SW 1271 (cell line): ENCODE measurements at regions not wholly inside any gene's neighbourhood (a gene's known extent, or its start where the extent isn't known, plus 50 kb on each side); places are given as distances from the start of the nearest gene placed in this dataset.

ENCODE experiments used
- DNase-seq, 2 experiments: peaks; one replicate each; lab custom pipeline; 2025; lab: John Stamatoyannopoulos, UW

DNA sequence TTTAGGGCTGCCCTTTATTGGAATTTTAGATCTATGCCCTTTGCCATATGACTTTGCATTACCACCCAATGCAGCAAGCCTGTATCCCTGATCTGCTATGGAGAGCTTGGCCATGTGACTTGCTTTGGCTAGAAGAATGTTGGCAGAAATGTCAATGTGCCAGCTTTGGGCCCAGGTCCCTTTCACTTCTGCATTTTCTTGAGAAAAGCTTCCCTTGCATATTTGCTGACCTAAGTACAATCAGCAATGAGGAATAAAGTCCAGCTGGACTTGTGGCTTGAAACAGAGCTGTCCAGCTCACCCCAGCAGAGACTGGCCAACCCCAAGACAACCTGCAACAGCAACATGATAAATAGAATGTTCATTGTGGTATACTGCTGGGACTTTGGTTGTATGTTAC, 135.9 kb downstream of the PAH start:
- DNase-seq: no peak

DNA sequence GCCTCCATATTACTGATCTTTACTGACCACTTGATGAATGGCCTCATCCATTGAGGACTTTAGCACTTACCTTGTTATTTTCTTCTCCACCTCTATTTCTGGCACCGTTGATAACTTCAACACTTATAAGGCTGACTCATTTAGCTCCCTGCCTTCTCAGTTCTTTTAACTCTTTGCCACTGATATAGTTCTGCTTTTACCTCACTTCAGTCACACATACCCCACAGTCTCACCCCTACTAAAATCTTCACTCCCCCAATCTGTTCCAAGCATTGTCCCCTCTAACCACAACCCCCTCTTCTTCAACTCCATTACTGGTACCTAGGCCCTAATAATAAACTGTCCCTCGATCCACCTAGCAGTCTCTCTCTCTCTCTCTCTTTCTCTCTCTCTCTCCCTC, 141.0 kb downstream of the PAH start:
- no peak for DNase-seq

- peak in 1 of 2 experiments; percentile 45 for DNase-seq
Measured at GRCh38 chr12:102769323-102769916, 147.6 kb downstream of the PAH start.

- DNase-seq: no peak
Measured at GRCh38 chr12:102766961-102767360, 150.1 kb downstream of the PAH start.

DNA sequence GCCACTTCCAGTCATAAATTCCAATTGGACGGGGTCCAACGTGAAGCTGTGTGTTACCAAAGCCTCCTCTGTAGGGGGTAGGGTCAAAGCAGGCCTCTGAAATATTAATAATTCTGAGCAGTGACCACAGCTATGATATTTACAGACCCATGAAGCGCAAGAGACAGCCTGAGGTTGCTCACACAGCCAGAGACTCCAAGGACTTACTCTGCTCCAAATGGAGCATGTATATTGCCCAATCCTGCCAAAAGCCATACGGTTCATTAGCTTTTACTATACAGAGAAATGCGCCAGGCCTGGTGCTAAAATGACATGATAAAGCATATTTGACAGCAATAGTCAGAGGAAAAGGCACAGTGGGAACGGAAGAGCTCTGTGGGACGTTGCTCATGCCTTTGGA, 151.3 kb downstream of the PAH start:
- DNase-seq: no peak

GRCh38 chr12:102763471-102763870, 153.6 kb downstream of the PAH start:
- DNase-seq: no peak

DNA sequence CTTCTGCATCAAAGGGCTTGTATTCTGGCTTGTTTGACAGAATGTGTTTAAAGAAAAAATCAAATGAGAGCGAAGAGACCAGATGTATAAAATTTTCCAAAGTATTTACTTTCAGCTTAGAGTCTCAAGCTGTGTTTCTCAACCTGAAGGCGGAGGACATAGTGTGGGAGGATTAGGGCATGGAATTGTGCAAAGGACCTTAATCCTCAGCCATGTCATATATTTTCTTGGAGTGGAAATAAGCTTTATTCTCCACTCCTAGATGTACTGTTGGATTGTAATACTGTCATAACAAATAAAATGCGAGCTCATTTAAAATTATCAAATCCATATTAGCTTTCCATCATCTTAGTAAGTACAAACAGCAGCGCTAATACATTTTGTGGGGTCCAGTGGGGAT, 154.0 kb downstream of the PAH start:
- DNase-seq: no peak

- DNase-seq: no peak
Measured at GRCh38 chr12:102760322-102760721, 156.7 kb downstream of the PAH start.

DNA sequence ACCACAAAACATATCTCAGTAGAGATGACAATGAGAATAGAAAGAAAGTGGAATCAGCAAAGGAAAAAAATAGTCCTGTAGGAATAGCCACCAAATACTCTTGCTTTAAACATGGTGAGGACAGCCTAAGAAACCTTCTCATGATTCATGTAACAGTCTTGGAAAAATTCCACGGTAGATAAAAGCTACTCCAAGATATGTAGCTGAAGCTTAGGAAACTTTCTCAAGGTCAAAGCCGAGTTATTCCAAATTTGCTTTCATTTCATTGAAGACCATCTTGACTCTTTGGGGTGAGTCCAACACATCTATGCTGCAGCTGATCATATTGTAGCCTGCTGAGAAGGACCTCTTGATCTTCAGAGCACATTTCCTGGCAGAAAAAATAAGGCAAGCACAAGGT, 157.6 kb downstream of the PAH start:
- no peak for DNase-seq

GRCh38 chr12:102757882-102758226, 159.2 kb downstream of the PAH start:
- no peak for DNase-seq

GRCh38 chr12:102757154-102757881, 159.7 kb downstream of the PAH start:
- DNase-seq: no peak

GRCh38 chr12:102756530-102756929, 160.5 kb downstream of the PAH start:
- no peak for DNase-seq

DNA sequence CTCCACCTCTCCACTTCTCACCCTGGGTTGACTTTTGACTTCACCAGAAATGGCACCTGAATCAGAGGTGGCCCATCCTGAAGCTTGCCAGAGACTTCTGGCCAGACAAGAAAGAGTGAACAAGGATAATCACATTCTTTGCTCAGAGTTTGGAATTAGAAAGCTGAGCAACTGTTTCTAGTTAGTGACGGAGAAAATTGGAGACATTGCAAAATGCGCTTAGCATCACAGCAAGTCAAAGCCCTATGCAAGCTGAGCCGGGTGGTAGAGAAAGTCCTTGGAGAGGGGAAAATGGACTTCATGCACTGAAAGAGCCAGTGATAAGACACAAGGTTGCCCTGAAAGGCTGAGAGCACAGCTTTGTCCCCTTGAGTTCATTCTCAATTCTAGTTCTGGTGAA, 161.8 kb downstream of the PAH start:
- DNase-seq: no peak

- no peak for DNase-seq
Measured at GRCh38 chr12:102753802-102754201, 163.2 kb downstream of the PAH start.

DNA sequence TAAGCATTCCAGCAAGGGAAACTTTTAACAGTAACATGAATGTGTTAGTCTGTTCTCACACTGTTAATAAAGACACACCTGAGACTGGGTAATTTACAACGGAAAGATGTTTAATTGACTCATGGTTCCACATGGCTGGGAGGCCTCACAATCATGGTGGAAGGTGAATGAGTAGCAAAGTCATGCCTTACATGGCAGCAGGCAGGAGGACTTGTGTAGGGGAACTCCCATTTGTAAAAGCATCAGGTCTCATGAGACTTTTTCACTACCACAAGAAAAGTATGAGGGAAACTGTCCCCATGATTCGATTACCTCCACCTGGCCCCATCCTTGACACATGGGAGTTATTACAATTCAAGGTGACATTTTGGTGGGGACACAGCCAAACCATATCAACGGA, 168.3 kb downstream of the PAH start:
- no peak for DNase-seq

DNA sequence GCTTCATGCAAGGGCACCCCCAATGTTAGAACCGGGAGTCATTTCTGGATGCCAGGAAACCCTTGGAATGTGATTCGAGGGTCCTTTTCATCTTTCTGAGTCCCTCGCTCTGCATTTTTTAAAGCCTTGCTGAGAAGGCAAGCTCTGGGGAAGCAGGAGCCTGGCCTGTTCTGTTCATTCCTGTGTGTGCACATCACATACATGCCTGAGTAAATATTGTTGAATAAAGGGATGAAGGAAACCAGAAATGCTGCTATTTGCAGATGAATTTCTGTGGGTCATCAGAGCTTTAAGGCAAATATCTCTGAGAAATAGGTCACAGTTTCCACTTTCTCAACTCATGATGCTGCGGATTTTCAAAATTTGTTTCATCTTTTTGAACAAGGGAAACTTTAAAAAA, 170.1 kb downstream of the PAH start:
- DNase-seq: no peak

DNA sequence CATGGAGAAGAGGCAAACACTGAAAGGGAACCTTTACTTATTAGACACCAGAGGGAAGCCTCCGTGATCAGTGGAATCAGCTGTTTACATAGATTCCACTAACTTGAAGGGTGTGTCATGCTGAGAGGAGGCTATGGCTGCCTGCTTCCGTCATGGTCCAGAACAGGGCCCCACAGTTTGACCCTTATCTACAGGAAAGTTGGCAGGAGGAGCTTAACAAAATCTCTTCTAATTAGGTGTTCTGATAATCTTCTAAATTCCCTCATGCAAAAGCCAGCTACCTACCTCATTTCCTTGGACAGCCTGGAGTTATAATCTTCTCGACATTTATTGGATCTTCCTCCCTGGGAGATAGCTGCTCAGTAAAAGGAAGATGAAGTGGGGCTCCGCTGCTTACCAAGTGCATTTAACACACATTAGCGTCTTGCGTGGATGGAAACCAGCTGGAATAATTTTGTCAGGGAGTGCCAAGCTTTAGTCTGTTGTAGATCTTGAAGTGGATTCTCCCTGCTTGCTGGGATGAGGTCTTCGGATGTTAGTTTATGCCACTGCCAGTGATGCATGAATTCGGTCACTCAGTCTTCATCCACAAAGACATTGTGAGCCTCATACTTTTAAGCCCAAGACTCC, 171.0 kb downstream of the PAH start:
- no peak for DNase-seq

- DNase-seq: no peak
Measured at GRCh38 chr12:102741196-102741595, 175.8 kb downstream of the PAH start.

DNA sequence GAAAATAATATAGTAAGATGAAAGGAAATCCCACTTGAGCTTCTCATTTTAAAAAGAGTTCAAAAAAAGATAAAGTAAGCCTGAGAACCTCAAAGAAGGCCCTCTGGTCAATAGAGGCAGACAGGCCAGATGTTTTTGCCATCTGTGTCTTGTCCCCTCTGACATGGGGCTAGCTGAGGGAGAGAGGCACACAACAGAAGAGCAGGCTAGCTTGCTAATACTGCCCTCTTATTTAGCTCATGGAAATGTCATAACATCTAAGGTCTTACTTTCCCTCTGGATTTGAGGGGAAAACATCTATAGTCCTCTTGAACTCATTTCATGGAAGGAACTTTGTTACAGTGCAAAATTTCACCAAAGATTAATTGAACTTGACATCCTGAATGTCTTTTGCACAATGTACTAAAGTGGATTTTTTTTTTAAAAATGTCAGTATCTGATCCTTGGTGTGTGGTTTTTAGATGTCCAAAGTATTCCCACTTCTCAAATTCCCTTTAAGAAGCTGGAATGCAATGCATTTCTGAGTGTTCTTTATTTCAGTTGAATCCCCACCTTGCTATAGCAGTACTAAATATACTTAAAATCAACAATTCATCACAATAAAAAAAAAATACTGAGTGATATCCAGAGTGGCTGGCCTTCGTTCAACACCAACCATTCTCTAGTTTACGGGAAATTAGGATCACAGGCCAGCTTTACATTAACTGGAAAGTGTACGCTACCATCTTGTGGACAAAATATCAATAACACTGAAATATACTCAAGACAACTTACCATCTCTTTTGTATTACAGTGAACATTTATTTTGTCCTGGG, 176.7 kb downstream of the PAH start:
- peak in 1 of 2 experiments; percentile 57 for DNase-seq

- DNase-seq: no peak
Measured at GRCh38 chr12:102736328-102736727, 180.7 kb downstream of the PAH start.

- DNase-seq: no peak
Measured at GRCh38 chr12:102735104-102735503, 181.9 kb downstream of the PAH start.

DNA sequence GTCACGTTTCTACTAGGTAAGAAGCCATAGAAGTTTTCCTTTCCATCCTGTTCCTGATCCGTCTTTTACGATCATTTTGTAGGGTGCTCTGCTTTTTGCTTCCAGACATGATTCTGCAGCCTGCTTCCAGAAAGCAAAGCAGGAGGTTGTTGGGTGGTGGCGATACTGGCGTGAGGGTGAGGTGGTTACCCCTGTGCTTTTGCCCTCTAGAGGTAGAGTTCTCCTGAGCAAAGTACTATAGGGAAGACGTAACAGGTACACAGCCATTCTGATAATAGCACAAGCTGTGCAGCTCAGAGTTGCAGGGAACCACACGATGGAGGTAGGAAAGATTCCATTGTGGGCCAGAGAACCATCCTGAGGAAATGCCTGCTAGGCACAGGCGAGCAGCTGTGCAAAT, 186.0 kb downstream of the PAH start:
- DNase-seq: no peak
